NK-92 treated with Interleukin-12 subunit alpha and Interleukin-12 subunit beta, amount 100 ng/mL, for 24 hours (cell line): ENCODE measurements at regions not wholly inside any gene's neighbourhood (a gene's known extent, or its start where the extent isn't known, plus 50 kb on each side); places are given as distances from the start of the nearest gene placed in this dataset.
"Not testable (repeated sequence)": the region's sequence is repeated elsewhere in the genome, so short reads cannot be mapped to it uniquely, and the experiment has no call there.

ENCODE experiments used
- DNase-seq: peaks from one replicate; lab custom pipeline; 2025; lab: John Stamatoyannopoulos, UW

- no peak for DNase-seq
Measured at GRCh38 chrX:122566401-122566800, 617.7 kb upstream of the GRIA3 start.

GRCh38 chrX:122567911-122568310 is 616.2 kb upstream of the GRIA3 start:
- no peak for DNase-seq

GRCh38 chrX:122572461-122572860 is 611.6 kb upstream of the GRIA3 start:
- DNase-seq = no peak

- DNase-seq = no peak
Measured at GRCh38 chrX:122579036-122579435, 605.0 kb upstream of the GRIA3 start.

- DNase-seq = no peak
Measured at GRCh38 chrX:122579526-122579925, 604.6 kb upstream of the GRIA3 start.

GRCh38 chrX:122582280-122582974 is 601.7 kb upstream of the GRIA3 start:
- DNase-seq = no peak

- no peak for DNase-seq
Measured at GRCh38 chrX:122582975-122583305, 601.1 kb upstream of the GRIA3 start.

GRCh38 chrX:122583551-122583950 is 600.5 kb upstream of the GRIA3 start:
- DNase-seq = no peak

- no peak for DNase-seq
Measured at GRCh38 chrX:122584981-122585380, 599.1 kb upstream of the GRIA3 start.

GRCh38 chrX:122586831-122587230 is 597.2 kb upstream of the GRIA3 start:
- no peak for DNase-seq

GRCh38 chrX:122591546-122591945 is 592.5 kb upstream of the GRIA3 start:
- DNase-seq = no peak

GRCh38 chrX:122596998-122597397 is 587.1 kb upstream of the GRIA3 start:
- no peak for DNase-seq

- no peak for DNase-seq
Measured at GRCh38 chrX:122622795-122623194, 561.3 kb upstream of the GRIA3 start.

GRCh38 chrX:122625239-122625638 is 558.8 kb upstream of the GRIA3 start:
- DNase-seq = no peak

- DNase-seq = no peak
Measured at GRCh38 chrX:122625821-122626220, 558.3 kb upstream of the GRIA3 start.

- no peak for DNase-seq
Measured at GRCh38 chrX:122626871-122627270, 557.2 kb upstream of the GRIA3 start.

GRCh38 chrX:122641136-122641535 is 542.9 kb upstream of the GRIA3 start:
- no peak for DNase-seq

GRCh38 chrX:122641826-122642225 is 542.3 kb upstream of the GRIA3 start:
- no peak for DNase-seq

GRCh38 chrX:122655256-122655655 is 528.8 kb upstream of the GRIA3 start:
- not testable (repeated sequence) for DNase-seq

- DNase-seq = no peak
Measured at GRCh38 chrX:122666601-122667000, 517.5 kb upstream of the GRIA3 start.

GRCh38 chrX:122667667-122668066 is 516.4 kb upstream of the GRIA3 start:
- DNase-seq = no peak

- no peak for DNase-seq
Measured at GRCh38 chrX:122703762-122704161, 480.3 kb upstream of the GRIA3 start.

- no peak for DNase-seq
Measured at GRCh38 chrX:122739770-122740169, 444.3 kb upstream of the GRIA3 start.

GRCh38 chrX:122770581-122770980 is 413.5 kb upstream of the GRIA3 start:
- no peak for DNase-seq

- no peak for DNase-seq
Measured at GRCh38 chrX:122771933-122772332, 412.1 kb upstream of the GRIA3 start.
